ENCODE measurements at regions not wholly inside any gene's neighbourhood (a gene's known extent, or its start where the extent isn't known, plus 50 kb on each side); places are given as distances from the start of the nearest gene placed in this dataset.

DNA sequence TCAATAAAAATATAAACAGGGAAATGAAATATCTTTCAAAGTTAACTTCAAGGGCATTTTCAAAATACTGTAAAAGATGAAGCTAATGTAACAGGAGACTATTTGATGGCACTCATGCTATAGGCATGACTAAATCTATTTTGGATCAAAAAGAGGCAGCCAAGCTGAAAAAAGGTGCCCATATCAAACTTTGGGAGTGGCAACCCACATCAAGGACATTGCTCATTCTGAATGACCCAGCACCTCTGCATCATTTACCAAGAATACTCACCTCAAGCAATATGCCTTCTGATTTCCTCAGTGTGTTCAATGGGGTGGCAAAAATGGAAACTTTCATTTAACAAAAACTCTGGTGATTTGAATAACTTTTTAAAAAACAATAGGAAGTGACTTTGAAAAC, 853.3 kb downstream of the TLE1 start:
- TF ChIP-seq, protein P1, sequence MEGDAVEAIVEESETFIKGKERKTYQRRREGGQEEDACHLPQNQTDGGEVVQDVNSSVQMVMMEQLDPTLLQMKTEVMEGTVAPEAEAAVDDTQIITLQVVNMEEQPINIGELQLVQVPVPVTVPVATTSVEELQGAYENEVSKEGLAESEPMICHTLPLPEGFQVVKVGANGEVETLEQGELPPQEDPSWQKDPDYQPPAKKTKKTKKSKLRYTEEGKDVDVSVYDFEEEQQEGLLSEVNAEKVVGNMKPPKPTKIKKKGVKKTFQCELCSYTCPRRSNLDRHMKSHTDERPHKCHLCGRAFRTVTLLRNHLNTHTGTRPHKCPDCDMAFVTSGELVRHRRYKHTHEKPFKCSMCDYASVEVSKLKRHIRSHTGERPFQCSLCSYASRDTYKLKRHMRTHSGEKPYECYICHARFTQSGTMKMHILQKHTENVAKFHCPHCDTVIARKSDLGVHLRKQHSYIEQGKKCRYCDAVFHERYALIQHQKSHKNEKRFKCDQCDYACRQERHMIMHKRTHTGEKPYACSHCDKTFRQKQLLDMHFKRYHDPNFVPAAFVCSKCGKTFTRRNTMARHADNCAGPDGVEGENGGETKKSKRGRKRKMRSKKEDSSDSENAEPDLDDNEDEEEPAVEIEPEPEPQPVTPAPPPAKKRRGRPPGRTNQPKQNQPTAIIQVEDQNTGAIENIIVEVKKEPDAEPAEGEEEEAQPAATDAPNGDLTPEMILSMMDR (IDR thresholded peaks at IDR 0.05) = no peak
- TF ChIP-seq POLR2AphosphoS5 (IDR thresholded peaks at IDR 0.05) = no peak
